ENCODE measurements at regions not wholly inside any gene's neighbourhood (a gene's known extent, or its start where the extent isn't known, plus 50 kb on each side); places are given as distances from the start of the nearest gene placed in this dataset.

DNA sequence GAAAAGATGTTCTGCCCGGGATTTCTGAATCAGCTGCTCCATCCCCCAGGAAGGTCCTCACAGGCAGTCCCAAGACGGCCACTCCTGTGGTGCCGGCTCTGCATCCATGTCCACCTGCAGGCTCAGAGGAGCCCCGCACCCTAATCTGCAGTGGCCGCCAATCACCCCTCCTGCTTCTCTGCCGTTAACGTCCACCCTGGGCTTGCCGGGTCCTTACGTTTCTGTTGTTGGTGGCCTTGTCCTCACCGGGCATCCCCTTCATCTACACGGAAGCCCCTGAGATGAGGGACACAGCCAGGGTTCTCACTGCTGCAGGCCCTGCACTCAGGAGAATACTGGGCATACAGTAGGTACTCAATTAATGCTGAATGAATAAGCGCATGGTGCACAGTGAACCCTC is 131.5 kb upstream of the SNTG2 start:
- Histone ChIP-seq H4K91ac (replicated peaks; ENCODE audit: insufficient read length, low read length) (no peak overlapping the region), H2AK5ac (ENCODE audit: low read depth, low read length) (no peak overlapping the region), H3K9me3 (ENCODE audit: insufficient read depth in 2 of 2, low read depth in 1 of 2, low read length in 1 of 2) (no peaks in the 10 kb centered on the region), H3K4me2 (ENCODE audit: insufficient read depth in 1 of 2, low read depth in 2 of 2, low read length in 2 of 2) (no peak overlapping the region), H2BK12ac (ENCODE audit: low read depth, low read length) (no peak overlapping the region), H3K56ac (replicated peaks; ENCODE audit: insufficient read length, low read depth, low read length) (no peak overlapping the region), H2BK5ac (ENCODE audit: low read depth, low read length) (no peak overlapping the region), H2BK15ac (ENCODE audit: low read length) (no peak overlapping the region), H4K8ac (ENCODE audit: extremely low read depth, insufficient read depth, low read length) (no peak overlapping the region; the same call in 1 of the 2 replicates), H3K4me3 (ENCODE audit: extremely low read depth in 1 of 4, insufficient read depth in 2 of 4, low read depth in 3 of 4, low read length in 4 of 4) (no peak overlapping the region), H3K14ac (ENCODE audit: insufficient read length) (no peak overlapping the region), H3K36me3 (ENCODE audit: control insufficient read depth in 2 of 4, insufficient read depth in 4 of 4, low read length in 3 of 4) (no peaks in the 10 kb centered on the region; a peak in 1 of 8 replicates), H3K23ac (ENCODE audit: insufficient read length) (no peak overlapping the region), H2AFZ (ENCODE audit: low read length) (no peak overlapping the region), H3K27me3 (replicated peaks in 1 of 4; ENCODE audit: control insufficient read depth in 3 of 4, extremely low read depth in 1 of 4, insufficient read depth in 3 of 4, low read length in 3 of 4) (no peaks in the 10 kb centered on the region; a peak in 1 of 7 replicates), H3K79me1 (ENCODE audit: low read depth, low read length) (no peaks in the 10 kb centered on the region), H4K5ac (ENCODE audit: insufficient read length, low read depth, low read length) (no peak overlapping the region), H3K23me2 (ENCODE audit: low read depth, low read length) (no peaks in the 10 kb centered on the region), H3K27ac (ENCODE audit: low read depth, low read length) (no peak overlapping the region), H3K9ac (replicated peaks in 1 of 4; ENCODE audit: extremely low read depth in 1 of 4, low read depth in 3 of 4, low read length in 3 of 4) (no peak overlapping the region), H3K18ac (ENCODE audit: extremely low read depth, low read length) (no peak overlapping the region), H2BK20ac (ENCODE audit: low read length) (peak overlapping the region; percentile 15; the same call in 1 of the 2 replicates), H4K20me1 (replicated peaks in 1 of 2; ENCODE audit: control insufficient read depth in 1 of 2, insufficient read depth in 2 of 2, low read length in 2 of 2) (peaks cover 0 to 3% of the 10 kb centered on the region in 2 experiments), H2BK120ac (replicated peaks; ENCODE audit: low read depth, low read length) (no peak overlapping the region), H3K4me1 (replicated peaks in 1 of 4; ENCODE audit: control insufficient read depth in 3 of 4, insufficient read depth in 4 of 4, low read length in 3 of 4) (no peaks in the 10 kb centered on the region), H3K79me2 (ENCODE audit: control insufficient read depth in 1 of 2, insufficient read depth in 2 of 2, low read length in 2 of 2) (no peaks in the 10 kb centered on the region), H3K4ac (replicated peaks; ENCODE audit: insufficient read length, low read depth, low read length) (no peak overlapping the region)
- FAIRE-seq = no peak
- ChIA-PET CTCF (ENCODE audit: partially characterized antibody) (no interaction called here), POLR2A (ENCODE audit: partially characterized antibody) (no interaction called here)
- DNase-seq (ENCODE audit: low read depth in 1 of 2, low spot score in 2 of 2) = no peak
- 96% methylated on average over 12 of the region's 12 CpGs; no CpG with 5 or more reads in 1 of the 2 experiments for WGBS, 2 experiments (ENCODE audit: extremely low coverage in 1 of 2, insufficient coverage in 1 of 2, insufficient read length in 1 of 2, insufficient replicate concordance in 2 of 2, low coverage in 1 of 2, low lambda C conversion rate in 2 of 2, missing lambda C conversion rate in 1 of 2)
- TF ChIP-seq SP4 (IDR thresholded peaks at IDR 0.05; ENCODE audit: low read length) = no peak
- TF ChIP-seq JUN (IDR thresholded peaks at IDR 0.05; ENCODE audit: low read depth, low read length) = no peak
- TF ChIP-seq YY1 (IDR thresholded peaks at IDR 0.05; ENCODE audit: low read depth, low read length) = no peak
- no peak for TF ChIP-seq BCL11A (IDR thresholded peaks at IDR 0.05; ENCODE audit: low read depth in 2 of 2, low read length in 2 of 2)
- no peak for TF ChIP-seq CBX5 (IDR thresholded peaks at IDR 0.05; ENCODE audit: low read depth, low read length)
- TF ChIP-seq POU5F1 (IDR thresholded peaks at IDR 0.05; ENCODE audit: low read depth, low read length) = no peak
- TF ChIP-seq SAP30 (IDR thresholded peaks at IDR 0.05; ENCODE audit: insufficient read depth, insufficient replicate concordance, low read length) = no peak
- TF ChIP-seq TAF7 (optimal IDR thresholded peaks at IDR 0.05; ENCODE audit: borderline replicate concordance, low read depth, low read length) = no peak
- no peak for TF ChIP-seq EP300 (IDR thresholded peaks at IDR 0.05; ENCODE audit: borderline replicate concordance in 1 of 2, low read depth in 2 of 2, low read length in 2 of 2)
- TF ChIP-seq, protein P1, sequence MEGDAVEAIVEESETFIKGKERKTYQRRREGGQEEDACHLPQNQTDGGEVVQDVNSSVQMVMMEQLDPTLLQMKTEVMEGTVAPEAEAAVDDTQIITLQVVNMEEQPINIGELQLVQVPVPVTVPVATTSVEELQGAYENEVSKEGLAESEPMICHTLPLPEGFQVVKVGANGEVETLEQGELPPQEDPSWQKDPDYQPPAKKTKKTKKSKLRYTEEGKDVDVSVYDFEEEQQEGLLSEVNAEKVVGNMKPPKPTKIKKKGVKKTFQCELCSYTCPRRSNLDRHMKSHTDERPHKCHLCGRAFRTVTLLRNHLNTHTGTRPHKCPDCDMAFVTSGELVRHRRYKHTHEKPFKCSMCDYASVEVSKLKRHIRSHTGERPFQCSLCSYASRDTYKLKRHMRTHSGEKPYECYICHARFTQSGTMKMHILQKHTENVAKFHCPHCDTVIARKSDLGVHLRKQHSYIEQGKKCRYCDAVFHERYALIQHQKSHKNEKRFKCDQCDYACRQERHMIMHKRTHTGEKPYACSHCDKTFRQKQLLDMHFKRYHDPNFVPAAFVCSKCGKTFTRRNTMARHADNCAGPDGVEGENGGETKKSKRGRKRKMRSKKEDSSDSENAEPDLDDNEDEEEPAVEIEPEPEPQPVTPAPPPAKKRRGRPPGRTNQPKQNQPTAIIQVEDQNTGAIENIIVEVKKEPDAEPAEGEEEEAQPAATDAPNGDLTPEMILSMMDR (IDR thresholded peaks at IDR 0.05; ENCODE audit: control extremely low read depth in 1 of 3, insufficient read depth in 1 of 3, low read depth in 1 of 3, low read length in 3 of 3) = no peak
- TF ChIP-seq SRF (IDR thresholded peaks at IDR 0.05; ENCODE audit: low read depth, low read length) = no peak
- TF ChIP-seq POLR2A (IDR thresholded peaks at IDR 0.05; ENCODE audit: control extremely low read depth in 1 of 2, low read depth in 2 of 2, low read length in 2 of 2) = no peak
- no peak for TF ChIP-seq EGR1 (IDR thresholded peaks at IDR 0.05; ENCODE audit: borderline replicate concordance, low read depth, low read length)
